HG03520 (cell line): ENCODE measurements at regions not wholly inside any gene's neighbourhood (a gene's known extent, or its start where the extent isn't known, plus 50 kb on each side); places are given as distances from the start of the nearest gene placed in this dataset.
"Not testable (repeated sequence)": the region's sequence is repeated elsewhere in the genome, so short reads cannot be mapped to it uniquely, and the experiment has no call there.

Experiments used
- ATAC-seq: cut with Tn5 transposase; IDR thresholded peaks from one replicate; pipeline ENCODE4 v1.9.1; 2021; ENCODE audit warnings: mild to moderate bottlenecking, moderate library complexity; ENCODE audit not compliant: unreplicated experiment

GRCh38 chr7:45259966-45260646 is 102.5 kb downstream of the RAMP3 start:
- no peak for ATAC-seq

GRCh38 chr7:45267262-45267661 is 109.7 kb downstream of the RAMP3 start:
- no peak for ATAC-seq

GRCh38 chr7:45268013-45268412 is 110.4 kb downstream of the RAMP3 start:
- no peak for ATAC-seq

GRCh38 chr7:45269192-45269591 is 111.6 kb downstream of the RAMP3 start:
- ATAC-seq: no peak

- ATAC-seq: no peak
Measured at GRCh38 chr7:45278763-45279398, 121.3 kb downstream of the RAMP3 start.

GRCh38 chr7:45289611-45290010 is 132.0 kb downstream of the RAMP3 start:
- ATAC-seq: not testable (repeated sequence)

GRCh38 chr7:45290880-45291279 is 133.3 kb downstream of the RAMP3 start:
- no peak for ATAC-seq

- ATAC-seq: no peak
Measured at GRCh38 chr7:45292481-45292880, 134.9 kb downstream of the RAMP3 start.

GRCh38 chr7:45293295-45293942 is 135.8 kb downstream of the RAMP3 start:
- ATAC-seq: no peak

- ATAC-seq: no peak
Measured at GRCh38 chr7:45294559-45294958, 137.0 kb downstream of the RAMP3 start.

- ATAC-seq: no peak
Measured at GRCh38 chr7:45295222-45295621, 137.6 kb downstream of the RAMP3 start.

GRCh38 chr7:45296748-45297147 is 139.2 kb downstream of the RAMP3 start:
- ATAC-seq: no peak

GRCh38 chr7:45306752-45307305 is 149.2 kb downstream of the RAMP3 start:
- no peak for ATAC-seq

GRCh38 chr7:45311597-45311996 is 154.0 kb downstream of the RAMP3 start:
- ATAC-seq: no peak

GRCh38 chr7:45315512-45315911 is 157.9 kb downstream of the RAMP3 start:
- not testable (repeated sequence) for ATAC-seq

GRCh38 chr7:45324683-45325237 is 167.2 kb downstream of the RAMP3 start:
- no peak for ATAC-seq

- no peak for ATAC-seq
Measured at GRCh38 chr7:45325378-45325777, 167.8 kb downstream of the RAMP3 start.

- no peak for ATAC-seq
Measured at GRCh38 chr7:45328403-45328981, 170.9 kb downstream of the RAMP3 start.

GRCh38 chr7:45331563-45331962 is 174.0 kb downstream of the RAMP3 start:
- no peak for ATAC-seq

- ATAC-seq: not testable (repeated sequence)
Measured at GRCh38 chr7:45335024-45335423, 177.4 kb downstream of the RAMP3 start.

- ATAC-seq: no peak
Measured at GRCh38 chr7:45342236-45342635, 184.6 kb downstream of the RAMP3 start.
